ENCODE measurements at regions not wholly inside any gene's neighbourhood (a gene's known extent, or its start where the extent isn't known, plus 50 kb on each side); places are given as distances from the start of the nearest gene placed in this dataset.

- no peaks in the 10 kb centered on the region for H3K4me1 ChIP-seq (ENCODE audit: insufficient read depth, low read length)
- no peak for TF ChIP-seq CTCF (IDR thresholded peaks at IDR 0.05)
- intact Hi-C loops (cut with DNase I, micrococcal nuclease) = no loop called here
- Mint-ChIP-seq H3K27me3 (peaks cover 5% of the 10 kb centered on the region), H3K4me1 (ENCODE audit: low read depth) (no peaks in the 10 kb centered on the region), H3K27ac (no peak overlapping the region), H3K4me3 (no peak overlapping the region), H3K36me3 (ENCODE audit: low read depth) (no peaks in the 10 kb centered on the region), H3K9me3 (peaks cover 10% of the 10 kb centered on the region)
- no peak overlapping the region for H3K4me3 ChIP-seq (ENCODE audit: low read length)
- no peaks in the 10 kb centered on the region for H3K36me3 ChIP-seq (ENCODE audit: insufficient read depth, low read length)
- DNase-seq (peak in 1 of 14 experiments; percentile 5), ATAC-seq (ENCODE audit: poor library complexity) (no peak)
- H3K27ac ChIP-seq (ENCODE audit: low read depth in 1 of 2, low read length in 2 of 2) = no peak overlapping the region
- H3K27me3 ChIP-seq (ENCODE audit: control insufficient read depth in 1 of 2, insufficient read depth in 2 of 2, low read length in 2 of 2) = peaks cover 0 to 2% of the 10 kb centered on the region in 2 experiments
- H3K9me3 ChIP-seq (ENCODE audit: control insufficient read depth in 1 of 2, insufficient read depth in 1 of 2, low read length in 2 of 2) = peaks cover 0 to 20% of the 10 kb centered on the region in 2 experiments
- CTCF ChIA-PET = no interaction called here
- POLR2A ChIA-PET = no interaction called here
These were observed 115.1 kb upstream of the TSLP start for GRCh38 chr5:110956280-110956912.

- Histone ChIP-seq H3K4me1 (ENCODE audit: insufficient read depth, low read length) (no peaks in the 10 kb centered on the region), H3K27me3 (ENCODE audit: control insufficient read depth in 1 of 2, insufficient read depth in 2 of 2, low read length in 2 of 2) (peaks cover 0 to 2% of the 10 kb centered on the region in 2 experiments), H3K36me3 (ENCODE audit: insufficient read depth, low read length) (no peaks in the 10 kb centered on the region), H3K9me3 (ENCODE audit: control insufficient read depth in 1 of 2, insufficient read depth in 1 of 2, low read length in 2 of 2) (peaks cover 0 to 20% of the 10 kb centered on the region in 2 experiments), H3K4me3 (ENCODE audit: low read length) (no peak overlapping the region), H3K27ac (ENCODE audit: low read depth in 1 of 2, low read length in 2 of 2) (no peak overlapping the region)
- ATAC-seq (ENCODE audit: poor library complexity) (no peak), DNase-seq (no peak)
- H3K27ac Mint-ChIP-seq = no peak overlapping the region
- no peak overlapping the region for H3K4me3 Mint-ChIP-seq
- ChIA-PET CTCF (no interaction called here), POLR2A (no interaction called here)
- H3K36me3 Mint-ChIP-seq (ENCODE audit: low read depth) = no peaks in the 10 kb centered on the region
- intact Hi-C loops (cut with DNase I, micrococcal nuclease) = no loop called here
- H3K9me3 Mint-ChIP-seq = peaks cover 10% of the 10 kb centered on the region
- no peaks in the 10 kb centered on the region for H3K4me1 Mint-ChIP-seq (ENCODE audit: low read depth)
- H3K27me3 Mint-ChIP-seq = peaks cover 5% of the 10 kb centered on the region
- no peak for TF ChIP-seq CTCF (IDR thresholded peaks at IDR 0.05)
These were observed 114.3 kb upstream of the TSLP start for GRCh38 chr5:110956913-110957813.

- Mint-ChIP-seq H3K9me3 (peaks cover 7% of the 10 kb centered on the region), H3K27ac (no peak overlapping the region), H3K27me3 (peaks cover 5% of the 10 kb centered on the region), H3K36me3 (ENCODE audit: low read depth) (no peaks in the 10 kb centered on the region), H3K4me1 (ENCODE audit: low read depth) (no peaks in the 10 kb centered on the region), H3K4me3 (no peak overlapping the region)
- no peak for ATAC-seq (ENCODE audit: poor library complexity)
- no peak for TF ChIP-seq CTCF (IDR thresholded peaks at IDR 0.05)
- peaks cover 0 to 19% of the 10 kb centered on the region in 2 experiments for H3K9me3 ChIP-seq (ENCODE audit: control insufficient read depth in 1 of 2, insufficient read depth in 1 of 2, low read length in 2 of 2)
- peaks cover 0 to 2% of the 10 kb centered on the region in 2 experiments for H3K27me3 ChIP-seq (ENCODE audit: control insufficient read depth in 1 of 2, insufficient read depth in 2 of 2, low read length in 2 of 2)
- ChIA-PET CTCF (no interaction called here), POLR2A (no interaction called here)
- H3K36me3 ChIP-seq (ENCODE audit: insufficient read depth, low read length) = no peaks in the 10 kb centered on the region
- intact Hi-C loops (cut with DNase I, micrococcal nuclease) = no loop called here
- H3K4me3 ChIP-seq (ENCODE audit: low read length) = no peak overlapping the region
- H3K4me1 ChIP-seq (ENCODE audit: insufficient read depth, low read length) = no peaks in the 10 kb centered on the region
- no peak overlapping the region for H3K27ac ChIP-seq (ENCODE audit: low read depth in 1 of 2, low read length in 2 of 2)
- DNase-seq = no peak
These were observed 113.6 kb upstream of the TSLP start for GRCh38 chr5:110957934-110958333.

Data from CD4-positive, alpha-beta T cell (primary cell).